SH-SY5Y (cell line): ENCODE measurements at regions not wholly inside any gene's neighbourhood (a gene's known extent, or its start where the extent isn't known, plus 50 kb on each side); places are given as distances from the start of the nearest gene placed in this dataset.

Source experiments
- GATA2 ChIP-seq: IDR thresholded peaks from 2 replicates; pipeline ENCODE4 v1.6.1; 2011; ENCODE audit warnings: mild to moderate bottlenecking, low read depth, low read length
- GATA3 ChIP-seq: IDR thresholded peaks from 2 replicates; pipeline ENCODE4 v1.6.1; 2011; ENCODE audit warnings: low read depth, mild to moderate bottlenecking, low read length, moderate library complexity

DNA sequence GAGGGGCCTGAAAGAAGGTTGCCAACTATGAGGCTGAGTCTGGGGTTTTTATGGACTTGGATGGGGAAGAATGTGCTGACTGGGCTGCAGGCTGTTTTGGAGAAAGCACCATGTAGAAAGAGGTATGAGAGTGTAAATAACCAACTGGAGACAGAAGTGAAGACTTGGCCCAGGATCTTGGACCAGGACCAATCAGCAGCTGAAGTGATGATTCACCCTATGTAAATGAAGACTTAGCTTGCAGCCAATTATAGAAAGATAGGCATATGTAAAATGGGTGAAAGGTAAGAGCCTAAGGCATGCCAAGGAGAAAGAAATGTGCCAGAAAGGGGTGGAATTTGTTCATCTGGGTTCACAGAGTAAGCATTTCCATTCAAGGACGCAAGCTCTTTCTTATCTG is 856.7 kb upstream of the PRKX start:
- TF ChIP-seq GATA3 (no peak), GATA2 (no peak)

DNA sequence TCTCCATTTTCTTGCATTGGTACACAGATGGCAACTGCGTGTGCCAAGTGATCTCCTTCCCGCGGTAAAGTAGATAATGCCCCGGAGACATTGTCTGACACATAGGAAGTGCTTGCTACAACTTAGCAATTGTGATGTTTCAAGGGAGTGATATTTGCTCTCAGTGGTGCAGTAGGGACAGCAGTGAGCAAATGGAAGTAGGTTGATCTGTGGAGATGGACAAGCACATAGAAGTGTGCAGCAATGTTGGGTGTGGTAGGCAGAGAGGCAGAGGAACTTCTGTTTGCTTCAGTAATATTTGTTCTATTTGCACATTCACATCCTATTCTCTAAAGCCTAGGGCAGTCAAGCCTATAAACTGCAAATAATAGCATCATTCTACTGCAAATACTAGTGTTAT is 846.7 kb upstream of the PRKX start:
- TF ChIP-seq GATA3 (no peak), GATA2 (no peak)

DNA sequence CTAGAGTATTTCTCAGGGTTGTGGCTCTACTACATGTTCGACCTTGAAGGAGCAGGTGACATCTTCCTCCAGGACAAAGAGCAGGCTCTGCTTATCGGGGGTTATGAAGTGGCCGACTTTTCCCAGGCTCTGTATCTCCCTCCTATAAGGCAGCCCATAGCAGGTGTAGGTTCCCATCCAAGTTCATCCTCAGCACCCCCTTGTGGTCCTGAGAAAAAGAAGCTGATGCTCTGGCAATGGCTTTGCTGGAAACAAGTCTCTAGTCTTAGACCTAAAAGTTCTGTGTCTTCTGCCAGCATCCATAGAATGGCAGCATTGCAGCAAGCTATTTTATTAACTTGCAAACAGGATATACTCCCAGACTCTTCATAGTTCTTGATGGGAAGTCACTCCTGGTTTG is 836.6 kb upstream of the PRKX start:
- TF ChIP-seq GATA2, result no peak
- no peak for TF ChIP-seq GATA3

DNA sequence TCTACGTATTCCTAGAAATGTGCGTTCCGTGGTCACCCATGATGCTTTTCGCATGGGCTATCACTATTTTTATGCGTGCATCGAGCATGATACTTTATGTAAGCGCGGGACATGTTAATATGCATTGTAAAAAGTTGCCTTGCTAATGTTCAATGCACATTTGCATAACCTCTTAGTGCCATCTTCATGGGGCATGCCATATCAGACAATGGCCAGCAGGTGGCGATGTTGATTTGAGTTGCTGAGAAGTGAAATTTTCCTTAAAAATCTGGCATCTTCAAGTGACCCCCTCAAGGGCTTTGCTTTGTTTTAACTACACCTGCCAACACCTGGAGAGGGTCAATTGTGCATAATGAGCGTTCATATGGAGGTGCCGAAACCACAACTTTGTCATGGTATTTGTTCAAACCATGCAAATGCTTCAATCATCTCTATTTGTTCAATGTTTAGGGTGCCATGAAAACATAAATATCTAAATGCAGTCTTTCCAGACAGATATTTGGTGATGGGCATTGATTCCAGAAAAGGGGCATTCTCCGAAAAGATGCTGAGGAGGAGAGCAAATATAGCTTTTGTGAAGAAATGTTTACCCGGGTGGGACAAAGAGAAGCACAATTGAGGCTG is 833.9 kb upstream of the PRKX start:
- no peak for TF ChIP-seq GATA2
- TF ChIP-seq GATA3, result no peak

DNA sequence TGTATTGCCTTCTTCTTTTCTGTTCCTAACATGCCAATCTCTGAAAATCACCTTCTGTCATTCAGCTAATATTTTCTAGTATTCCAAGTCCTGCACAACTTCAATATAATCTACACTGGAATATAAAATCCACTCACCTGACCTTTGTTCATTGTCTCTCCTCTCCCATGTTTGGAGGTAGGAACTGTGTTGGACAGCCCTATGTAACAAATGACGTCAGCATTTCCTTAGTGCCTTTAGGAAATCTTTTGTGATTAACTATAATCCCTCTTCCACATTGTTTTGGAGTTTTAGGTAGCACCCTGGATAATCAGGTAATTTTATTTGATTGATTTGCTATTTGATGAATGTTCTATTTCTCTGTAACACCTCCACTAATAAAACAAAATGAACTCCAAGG is 814.8 kb upstream of the PRKX start:
- no peak for TF ChIP-seq GATA2
- no peak for TF ChIP-seq GATA3

DNA sequence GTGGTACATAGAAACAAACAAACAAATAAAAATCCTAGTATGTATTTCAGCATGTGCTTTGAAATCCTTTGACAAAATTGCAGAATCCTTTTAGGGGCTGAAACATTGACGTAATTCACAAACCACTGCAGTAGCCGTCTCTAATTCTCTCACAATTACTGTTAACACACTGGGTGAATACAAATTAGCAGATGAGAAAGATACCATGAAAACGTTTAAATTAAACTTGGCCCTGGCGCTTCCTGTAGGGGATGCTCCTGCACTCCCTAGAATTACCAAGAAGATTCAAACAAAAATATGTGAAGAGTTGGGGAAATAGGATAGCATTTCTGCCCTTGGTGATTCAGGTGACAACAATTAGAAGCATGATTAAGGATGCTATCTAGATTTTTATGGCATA is 772.5 kb upstream of the PRKX start:
- no peak for TF ChIP-seq GATA2
- no peak for TF ChIP-seq GATA3

DNA sequence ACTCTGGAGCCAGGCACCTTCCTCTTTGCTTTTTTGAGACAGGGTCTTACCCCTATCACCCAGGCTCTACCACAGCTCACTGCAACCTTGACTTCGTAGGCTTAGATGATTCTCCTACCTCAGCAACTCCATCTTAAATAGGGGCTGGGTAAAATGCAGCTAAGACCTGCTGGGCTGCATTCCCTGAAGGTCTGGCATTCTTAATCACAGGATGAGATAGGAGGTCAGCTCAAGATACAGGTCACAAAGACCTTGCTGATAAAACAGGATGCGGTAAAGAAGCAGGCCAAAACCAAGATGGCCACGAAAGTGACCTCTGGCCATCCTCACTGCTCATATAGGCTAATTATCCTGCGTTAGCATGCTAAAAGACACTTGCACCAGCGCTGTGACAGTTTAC is 770.8 kb upstream of the PRKX start:
- TF ChIP-seq GATA2, result no peak
- no peak for TF ChIP-seq GATA3

DNA sequence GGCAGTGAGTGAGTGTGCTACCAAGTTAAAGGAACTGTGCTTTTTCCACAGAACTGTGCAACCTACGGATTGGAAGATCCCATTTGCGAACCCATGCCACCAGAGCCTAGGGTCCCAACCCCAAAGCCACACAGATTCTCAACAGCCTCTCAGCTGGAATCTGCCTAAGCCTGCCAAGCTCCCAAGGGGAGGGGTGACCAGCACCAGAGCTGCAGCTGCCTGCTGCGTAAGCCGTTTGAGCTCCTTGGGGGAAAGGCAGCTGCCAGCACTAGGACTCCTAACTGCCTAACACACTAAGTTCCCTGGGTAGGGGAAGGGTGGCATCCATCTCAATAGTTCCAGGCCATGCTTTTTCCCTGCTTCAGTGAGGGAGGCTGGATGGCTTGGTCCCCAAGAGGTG is 738.1 kb upstream of the PRKX start:
- no peak for TF ChIP-seq GATA2
- TF ChIP-seq GATA3, result no peak

DNA sequence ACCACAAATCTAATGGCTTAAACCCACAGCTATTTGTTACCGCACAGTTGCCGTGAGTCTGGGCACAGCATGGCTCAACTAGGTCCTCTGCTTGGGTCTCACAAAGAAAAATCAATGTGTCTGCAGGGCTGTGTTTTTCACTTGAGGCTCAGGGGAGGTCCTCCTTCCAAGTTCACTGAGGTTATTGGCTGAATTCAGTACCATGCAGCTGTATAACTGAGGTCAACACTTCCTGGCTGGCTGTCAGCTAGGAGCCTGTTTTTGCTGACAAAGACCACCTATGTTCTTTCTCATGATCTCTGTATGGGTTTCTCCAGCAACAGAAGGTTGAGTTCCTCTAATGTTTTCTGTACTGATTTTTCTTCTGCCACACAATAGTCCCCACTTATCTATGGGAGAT is 736.7 kb upstream of the PRKX start:
- no peak for TF ChIP-seq GATA3

DNA sequence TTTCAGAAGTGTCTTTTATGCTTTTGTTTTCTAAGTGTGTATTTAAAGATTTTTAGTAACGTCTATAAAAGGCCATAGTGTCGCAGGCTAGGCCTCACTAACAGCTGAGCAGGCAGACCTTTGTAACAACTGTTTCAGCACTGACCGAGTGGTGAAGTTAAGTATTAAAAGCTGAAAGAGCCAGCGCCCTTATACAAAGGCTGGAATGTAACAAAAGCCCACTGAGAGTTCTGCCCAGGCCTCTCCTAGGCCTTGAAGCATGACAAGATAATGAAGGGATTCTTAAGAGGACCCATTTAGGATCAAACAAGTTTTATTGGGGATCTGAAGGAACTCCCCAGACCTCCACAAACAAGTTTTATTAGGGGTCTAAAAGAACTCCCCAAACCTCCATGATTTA is 722.5 kb upstream of the PRKX start:
- no peak for TF ChIP-seq GATA2
- no peak for TF ChIP-seq GATA3

DNA sequence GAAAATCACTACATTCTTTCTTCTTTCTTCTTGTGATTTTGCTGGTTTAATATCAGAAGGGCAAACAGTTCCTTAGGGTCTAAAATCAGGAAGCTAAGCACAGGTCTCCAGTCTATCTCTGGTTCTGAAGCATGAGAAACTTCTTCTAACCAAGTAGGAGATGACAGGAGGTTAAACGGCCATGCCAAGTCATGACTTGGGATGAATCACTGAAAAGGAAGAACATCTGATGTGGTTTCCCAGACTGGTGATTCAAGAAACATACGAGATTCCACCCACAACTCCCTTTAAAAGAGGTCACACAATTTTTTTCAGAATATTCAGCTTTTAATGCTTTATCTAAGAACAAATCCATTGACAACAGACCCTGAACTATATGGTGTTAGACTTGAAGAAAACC is 684.0 kb upstream of the PRKX start:
- TF ChIP-seq GATA3 (no peak), GATA2 (no peak)

DNA sequence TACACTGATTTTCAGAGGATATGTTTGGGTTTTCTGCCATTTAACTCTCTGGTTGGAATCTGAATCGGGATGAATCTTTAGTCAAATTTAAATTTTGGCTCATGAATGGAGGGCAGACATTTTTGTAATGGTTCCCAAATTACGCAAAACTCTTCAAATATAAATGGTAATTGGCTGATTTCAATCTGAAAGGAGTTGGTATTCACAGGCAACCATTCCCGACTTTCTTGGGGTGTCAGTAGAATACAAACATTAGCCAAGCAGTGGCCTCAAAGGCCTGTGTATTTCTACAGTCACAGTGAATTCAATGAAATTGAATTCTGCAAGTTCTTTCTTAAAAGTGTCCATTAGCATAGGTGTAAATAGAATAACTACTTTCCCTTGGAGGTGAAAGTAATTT is 668.8 kb upstream of the PRKX start:
- TF ChIP-seq GATA3 (no peak), GATA2 (no peak)

DNA sequence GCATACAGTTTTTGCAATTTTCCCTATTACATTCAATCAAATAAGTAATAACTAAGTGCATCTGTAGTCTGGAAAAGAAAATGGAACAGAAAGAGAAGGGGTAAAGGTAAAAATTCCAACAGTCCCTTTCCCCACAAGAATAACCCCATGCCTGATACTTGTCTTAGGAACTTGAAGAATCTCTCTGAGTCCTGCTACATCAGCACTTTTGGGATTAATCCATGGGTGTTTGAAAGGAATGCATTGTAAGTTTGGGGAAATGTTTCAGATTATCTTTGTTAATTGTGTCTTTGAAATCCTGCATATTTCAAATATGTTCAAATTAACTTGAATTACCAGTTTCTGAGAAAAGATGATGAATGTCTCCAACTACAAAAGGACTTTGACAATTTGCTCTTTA is 667.3 kb upstream of the PRKX start:
- TF ChIP-seq GATA3 (no peak), GATA2 (no peak)

DNA sequence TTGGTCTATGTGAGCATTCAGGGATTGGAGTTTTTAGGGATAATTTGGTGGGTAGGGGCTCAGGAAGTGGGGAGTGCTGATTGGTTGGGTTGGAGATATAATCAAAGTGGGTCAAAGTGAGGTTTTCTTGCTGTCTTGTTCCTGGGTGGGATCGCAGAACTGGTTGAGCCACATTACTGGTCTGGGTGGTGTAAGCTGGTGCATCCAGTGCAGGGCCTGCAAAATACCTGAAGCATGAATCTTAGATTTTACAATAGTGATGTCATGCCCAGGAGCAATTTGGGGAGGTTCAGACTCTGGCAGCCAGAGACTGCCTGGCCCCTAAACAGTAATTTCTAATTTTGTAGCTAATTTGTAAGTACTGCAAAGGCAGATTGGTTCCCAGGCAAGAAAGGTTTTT is 665.6 kb upstream of the PRKX start:
- TF ChIP-seq GATA3 (no peak), GATA2 (no peak)

DNA sequence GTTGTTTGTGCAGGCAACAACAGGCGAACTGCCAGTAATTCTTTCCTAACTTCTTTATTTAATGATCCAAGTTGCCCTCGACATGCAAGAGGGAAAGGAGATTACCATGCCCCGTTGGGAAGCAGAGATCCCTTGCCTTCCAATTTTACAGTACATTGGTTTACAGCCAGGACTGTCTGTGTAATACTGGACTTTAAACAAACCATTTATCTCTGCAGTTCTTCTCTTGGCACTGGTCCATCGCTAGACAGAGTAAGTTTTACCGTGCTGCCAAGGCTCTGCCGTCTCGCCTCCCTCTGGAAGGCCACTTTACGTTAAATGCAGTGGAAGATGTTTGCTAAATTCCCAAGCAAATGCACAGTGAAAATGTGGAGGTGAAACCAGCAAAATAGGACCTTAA is 660.3 kb upstream of the PRKX start:
- TF ChIP-seq GATA2, result no peak
- TF ChIP-seq GATA3, result no peak

DNA sequence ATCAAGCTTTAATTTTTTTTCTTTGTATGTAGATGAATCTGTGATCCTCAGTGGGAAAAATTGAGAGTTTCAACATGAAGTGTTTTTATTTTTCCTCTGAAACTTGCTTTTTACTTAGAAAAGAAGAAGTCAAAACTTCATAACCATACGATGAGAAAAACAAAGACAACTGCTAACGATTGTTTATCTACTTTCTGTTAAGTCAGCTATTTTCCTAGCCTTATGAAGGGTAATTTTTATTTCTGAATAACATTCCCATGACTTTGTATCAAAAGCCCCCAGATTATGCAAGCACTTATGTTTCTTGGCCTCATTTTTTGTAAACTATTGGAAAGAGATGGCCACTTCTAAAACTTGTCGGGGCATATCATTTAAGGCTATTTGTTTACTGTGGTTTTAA is 645.1 kb upstream of the PRKX start:
- TF ChIP-seq GATA3, result no peak
